Keratinocyte (primary cell): ENCODE measurements at regions not wholly inside any gene's neighbourhood (a gene's known extent, or its start where the extent isn't known, plus 50 kb on each side); places are given as distances from the start of the nearest gene placed in this dataset.

Experiments used
- DNase-seq: peaks from one replicate; pipeline ENCODE4 v3.0.0-alpha.2; 2011; ENCODE audit warnings: low read depth, missing footprints, low spot score
- FAIRE-seq: peaks from 2 replicates; lab custom pipeline; 2011; peaks lifted over from hg19 to GRCh38; lab: Jason Lieb, UNC
- H2AFZ ChIP-seq: 2 replicates; pipeline ENCODE4 v1.6.0; 2012; ENCODE audit warnings: low read length, control low read depth, inconsistent platforms; ENCODE audit not compliant: control insufficient read depth
- H3K27ac ChIP-seq: 2 replicates; pipeline ENCODE4 v1.5.1; 2011; ENCODE audit warnings: low read length; ENCODE audit not compliant: control insufficient read depth, insufficient read depth
- H3K27me3 ChIP-seq: 3 replicates; pipeline ENCODE4 v1.6.0; 2011; ENCODE audit warnings: low read length; ENCODE audit not compliant: control insufficient read depth, insufficient read depth; ENCODE audit errors: extremely low read depth
- H3K36me3 ChIP-seq, 2 experiments: 2 replicates in 1 of 2; 3 replicates in 1 of 2; pipeline ENCODE4 v1.5.1; 2011; ENCODE audit warnings: low read length in 2 of 2, mild to moderate bottlenecking in 1 of 2; ENCODE audit not compliant: control insufficient read depth in 2 of 2, insufficient read depth in 2 of 2; ENCODE audit errors: extremely low read depth in 1 of 2
- H3K4me1 ChIP-seq: 3 replicates; pipeline ENCODE4 v1.5.1; 2011; ENCODE audit warnings: low read length; ENCODE audit not compliant: control insufficient read depth, insufficient read depth; ENCODE audit errors: extremely low read depth
- H3K4me2 ChIP-seq: 3 replicates; pipeline ENCODE4 v1.6.0; 2011; ENCODE audit warnings: low read depth, low read length; ENCODE audit not compliant: control insufficient read depth, insufficient read depth; ENCODE audit errors: extremely low read depth
- H3K4me3 ChIP-seq, 3 experiments: fragments of 200-600 bp in 1 of 3; sonication (generic) in 1 of 3; 2 replicates in 2 of 3; 3 replicates in 1 of 3; pipeline ENCODE4 v1.5.1; 2011 to 2016; ENCODE audit warnings: low read length in 3 of 3, mild to moderate bottlenecking in 3 of 3, control low read depth in 2 of 3, inconsistent platforms in 1 of 3, low read depth in 1 of 3, mixed read lengths in 1 of 3, mixed run types in 1 of 3, moderate library complexity in 1 of 3; ENCODE audit not compliant: control insufficient read depth in 2 of 3, insufficient read depth in 2 of 3; ENCODE audit errors: extremely low read depth in 1 of 3
- H3K79me2 ChIP-seq: 2 replicates; pipeline ENCODE4 v1.6.0; 2012; ENCODE audit warnings: low read length; ENCODE audit not compliant: control insufficient read depth, insufficient read depth
- H3K9ac ChIP-seq: 3 replicates; pipeline ENCODE4 v1.6.0; 2011; ENCODE audit warnings: low read length; ENCODE audit not compliant: control insufficient read depth, insufficient read depth; ENCODE audit errors: extremely low read depth
- H3K9me1 ChIP-seq: 3 replicates; pipeline ENCODE4 v1.6.0; 2011; ENCODE audit warnings: low read length; ENCODE audit not compliant: control insufficient read depth, insufficient read depth; ENCODE audit errors: extremely low read depth
- H3K9me3 ChIP-seq: 2 replicates; pipeline ENCODE4 v1.5.1; 2012; ENCODE audit warnings: low read depth, low read length; ENCODE audit not compliant: control insufficient read depth
- H4K20me1 ChIP-seq: 3 replicates; pipeline ENCODE4 v1.6.0; 2011; ENCODE audit warnings: low read length; ENCODE audit not compliant: control insufficient read depth, insufficient read depth; ENCODE audit errors: extremely low read depth
- CTCF ChIP-seq, 3 experiments: IDR thresholded peaks in 1 of 3; conservative IDR thresholded peaks in 1 of 3; optimal IDR thresholded peaks in 1 of 3; 2 replicates in 2 of 3; 3 replicates in 1 of 3; pipeline versions ENCODE3 to v1.5.1; 2011; ENCODE audit warnings: low read length in 3 of 3, mild to moderate bottlenecking in 3 of 3, moderate library complexity in 2 of 3, control low read depth in 1 of 3, inconsistent platforms in 1 of 3; ENCODE audit not compliant: insufficient read depth in 2 of 3; ENCODE audit errors: extremely low read depth in 1 of 3
- EZH2 ChIP-seq: IDR thresholded peaks from one replicate; pipeline ENCODE4 v1.6.1; 2012; ENCODE audit warnings: inconsistent platforms, mild to moderate bottlenecking, low read length, moderate library complexity
- dilution Hi-C: fragments of 300-500 bp; cut with MboI; formaldehyde crosslinking; loops from one replicate; pipeline ENCODE4 v1.7.0; 2020; ENCODE audit warnings: low sequenced_read_pairs; ENCODE audit not compliant: extremely low pct_ligation_motif_present

GRCh38 chr2:145168091-145168490, 648.2 kb upstream of the ZEB2 start:
- H3K4me2 ChIP-seq: no peak overlapping the region
- H4K20me1 ChIP-seq: no peaks in the 10 kb centered on the region
- no peak for DNase-seq
- H3K9me3 ChIP-seq: no peaks in the 10 kb centered on the region
- no peaks in the 10 kb centered on the region for H3K4me1 ChIP-seq
- no peaks in the 10 kb centered on the region for H3K79me2 ChIP-seq
- no peak overlapping the region for H3K4me3 ChIP-seq
- no peaks in the 10 kb centered on the region for H3K9me1 ChIP-seq
- no peak overlapping the region for H2AFZ ChIP-seq
- TF ChIP-seq EZH2 (no peak), CTCF (optimal IDR thresholded peaks at IDR 0.05 in 1 of 3, IDR thresholded peaks at IDR 0.05 in 1 of 3, conservative IDR thresholded peaks at IDR 0.05 in 1 of 3; ENCODE audit: extremely low read depth in 1 of 3, insufficient read depth in 2 of 3, low read length in 3 of 3) (no peak)
- dilution Hi-C loops: no loop called here
- peaks cover 3% of the 10 kb centered on the region for H3K27me3 ChIP-seq
- FAIRE-seq: no peak
- no peak overlapping the region for H3K9ac ChIP-seq
- no peaks in the 10 kb centered on the region for H3K36me3 ChIP-seq
- H3K27ac ChIP-seq: no peak overlapping the region

GRCh38 chr2:145166731-145167302, 646.9 kb upstream of the ZEB2 start:
- dilution Hi-C loops: no loop called here
- no peak for TF ChIP-seq CTCF (optimal IDR thresholded peaks at IDR 0.05 in 1 of 3, IDR thresholded peaks at IDR 0.05 in 1 of 3, conservative IDR thresholded peaks at IDR 0.05 in 1 of 3; ENCODE audit: extremely low read depth in 1 of 3, insufficient read depth in 2 of 3, low read length in 3 of 3)
- no peak for TF ChIP-seq EZH2
- FAIRE-seq: no peak
- Histone ChIP-seq H3K36me3 (no peaks in the 10 kb centered on the region), H3K9ac (no peak overlapping the region), H3K9me3 (no peaks in the 10 kb centered on the region), H3K27ac (no peak overlapping the region), H2AFZ (no peak overlapping the region), H3K4me3 (no peak overlapping the region), H3K27me3 (peaks cover 3% of the 10 kb centered on the region), H4K20me1 (no peaks in the 10 kb centered on the region), H3K4me2 (no peak overlapping the region), H3K9me1 (no peaks in the 10 kb centered on the region), H3K4me1 (no peaks in the 10 kb centered on the region), H3K79me2 (no peaks in the 10 kb centered on the region)
- DNase-seq: no peak
